IPS-15b (cell line): ENCODE measurements at regions not wholly inside any gene's neighbourhood (a gene's known extent, or its start where the extent isn't known, plus 50 kb on each side); places are given as distances from the start of the nearest gene placed in this dataset.

Source experiments
- H3K27me3 ChIP-seq: one replicate; pipeline ENCODE4 v1.6.1; 2013; ENCODE audit warnings: low read length; ENCODE audit not compliant: control insufficient read depth, insufficient read depth
- H3K36me3 ChIP-seq: one replicate; pipeline ENCODE4 v1.6.1; 2013; ENCODE audit warnings: low read length; ENCODE audit not compliant: control insufficient read depth, insufficient read depth
- H3K4me1 ChIP-seq: one replicate; pipeline ENCODE4 v1.6.1; 2013; ENCODE audit warnings: mild to moderate bottlenecking, low read length; ENCODE audit not compliant: control insufficient read depth, insufficient read depth
- H3K4me3 ChIP-seq: one replicate; pipeline ENCODE4 v1.5.1; 2013; ENCODE audit warnings: low read depth, low read length
- H3K9ac ChIP-seq: one replicate; pipeline ENCODE4 v1.6.1; 2013; ENCODE audit warnings: low read depth, mild to moderate bottlenecking, low read length
- H3K9me3 ChIP-seq: one replicate; pipeline ENCODE4 v1.6.1; 2013; ENCODE audit warnings: mild to moderate bottlenecking, low read length; ENCODE audit not compliant: control insufficient read depth, insufficient read depth

GRCh38 chr17:12599186-12599920, 66.3 kb upstream of the MYOCD start:
- no peak overlapping the region for H3K9ac ChIP-seq
- no peaks in the 10 kb centered on the region for H3K4me1 ChIP-seq
- no peaks in the 10 kb centered on the region for H3K27me3 ChIP-seq
- no peaks in the 10 kb centered on the region for H3K36me3 ChIP-seq
- H3K9me3 ChIP-seq = no peaks in the 10 kb centered on the region
- H3K4me3 ChIP-seq = no peak overlapping the region

- Histone ChIP-seq H3K9me3 (no peaks in the 10 kb centered on the region), H3K36me3 (no peaks in the 10 kb centered on the region), H3K27me3 (no peaks in the 10 kb centered on the region), H3K4me1 (no peaks in the 10 kb centered on the region), H3K4me3 (no peak overlapping the region), H3K9ac (no peak overlapping the region)
Observed at GRCh38 chr17:12600349-12600748, 65.3 kb upstream of the MYOCD start.

- Histone ChIP-seq H3K4me1 (no peaks in the 10 kb centered on the region), H3K4me3 (no peak overlapping the region), H3K9ac (no peak overlapping the region), H3K9me3 (no peaks in the 10 kb centered on the region), H3K36me3 (no peaks in the 10 kb centered on the region), H3K27me3 (no peaks in the 10 kb centered on the region)
Observed at GRCh38 chr17:12603566-12603965, 62.1 kb upstream of the MYOCD start.

- no peaks in the 10 kb centered on the region for H3K27me3 ChIP-seq
- no peak overlapping the region for H3K4me3 ChIP-seq
- no peaks in the 10 kb centered on the region for H3K4me1 ChIP-seq
- no peak overlapping the region for H3K9ac ChIP-seq
- no peaks in the 10 kb centered on the region for H3K9me3 ChIP-seq
- H3K36me3 ChIP-seq = no peaks in the 10 kb centered on the region
Observed at GRCh38 chr17:12605222-12605621, 60.5 kb upstream of the MYOCD start.

- Histone ChIP-seq H3K9ac (no peak overlapping the region), H3K4me3 (no peak overlapping the region), H3K36me3 (no peaks in the 10 kb centered on the region), H3K4me1 (no peaks in the 10 kb centered on the region), H3K27me3 (no peaks in the 10 kb centered on the region), H3K9me3 (no peaks in the 10 kb centered on the region)
Observed at GRCh38 chr17:12613566-12613965, 52.1 kb upstream of the MYOCD start.
